ENCODE measurements at regions not wholly inside any gene's neighbourhood (a gene's known extent, or its start where the extent isn't known, plus 50 kb on each side); places are given as distances from the start of the nearest gene placed in this dataset.

GRCh38 chr11:92727769-92728168, 241.7 kb upstream of the MTNR1B start:
- no peak for TF ChIP-seq YY1 (IDR thresholded peaks at IDR 0.05; ENCODE audit: low read depth)
- no peak for TF ChIP-seq SMC3 (IDR thresholded peaks at IDR 0.05; ENCODE audit: low read depth, low read length)
- no peak for TF ChIP-seq CTCF (IDR thresholded peaks at IDR 0.05)
- TF ChIP-seq NRF1 (IDR thresholded peaks at IDR 0.05; ENCODE audit: low read depth, low read length): no peak
- TF ChIP-seq EZH2phosphoT487 (IDR thresholded peaks at IDR 0.05; ENCODE audit: borderline replicate concordance, low read depth): no peak
- no peak for TF ChIP-seq MAX (IDR thresholded peaks at IDR 0.05; ENCODE audit: low read depth)
- no peak for TF ChIP-seq TCF12 (IDR thresholded peaks at IDR 0.05)
- TF ChIP-seq ELF1 (IDR thresholded peaks at IDR 0.05): no peak

All from SK-N-SH (cell line).